Activated CD4-positive, CD25-positive, alpha-beta regulatory T cell treated with anti-CD3 and anti-CD28 coated beads, Interleukin-2, amount 50 U/mL, for 24 hours (primary cell): ENCODE measurements at regions not wholly inside any gene's neighbourhood (a gene's known extent, or its start where the extent isn't known, plus 50 kb on each side); places are given as distances from the start of the nearest gene placed in this dataset.

Experiments used
- ATAC-seq, 2 donors: fragments of 150-1000 bp; cut with Tn5 transposase; one replicate each; pipeline ENCODE4 v1.10.0; 2021; ENCODE audit warnings: mild to moderate bottlenecking in 1 of 2, moderate library complexity in 1 of 2

DNA sequence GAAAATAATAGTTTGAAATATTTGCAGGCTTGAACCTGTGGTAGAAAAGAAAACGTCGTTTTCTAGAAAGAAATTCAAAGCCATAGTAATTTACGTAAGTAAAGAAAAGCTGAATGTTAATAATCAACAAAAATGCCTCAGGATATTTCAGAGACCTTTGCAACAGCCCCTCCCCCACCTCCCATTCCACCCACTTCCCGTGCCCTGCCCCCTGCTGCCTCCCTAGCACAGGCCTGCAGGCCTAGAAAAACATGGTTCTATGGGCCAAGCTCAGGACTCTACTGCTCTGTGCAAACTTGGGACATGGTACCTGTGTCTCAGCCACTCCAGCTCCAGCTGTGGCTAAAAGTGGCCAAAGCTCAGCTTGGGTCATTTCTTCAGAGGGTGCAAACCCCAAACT is 223.4 kb upstream of the RBMY1B start:
- ATAC-seq, result no peak

DNA sequence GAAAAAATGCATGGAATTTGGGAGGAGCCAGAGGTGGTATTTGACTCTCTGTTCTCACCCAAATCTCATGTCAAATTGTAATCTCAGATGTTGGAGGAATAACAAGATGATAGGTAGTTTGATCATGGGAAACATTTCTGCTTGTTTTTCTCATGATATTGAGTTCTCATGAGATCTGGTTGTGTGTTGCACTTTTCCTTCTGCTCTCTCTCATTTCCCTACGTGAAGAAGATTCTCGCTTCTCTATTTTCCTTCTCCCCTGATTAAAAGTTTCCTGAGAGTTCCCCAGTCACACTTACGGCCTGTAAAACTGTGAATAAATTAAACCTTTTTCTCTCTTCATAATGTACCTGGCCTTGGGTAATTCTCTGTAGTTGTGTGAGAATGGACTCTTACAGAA is 222.2 kb upstream of the RBMY1B start:
- ATAC-seq, result no peak

DNA sequence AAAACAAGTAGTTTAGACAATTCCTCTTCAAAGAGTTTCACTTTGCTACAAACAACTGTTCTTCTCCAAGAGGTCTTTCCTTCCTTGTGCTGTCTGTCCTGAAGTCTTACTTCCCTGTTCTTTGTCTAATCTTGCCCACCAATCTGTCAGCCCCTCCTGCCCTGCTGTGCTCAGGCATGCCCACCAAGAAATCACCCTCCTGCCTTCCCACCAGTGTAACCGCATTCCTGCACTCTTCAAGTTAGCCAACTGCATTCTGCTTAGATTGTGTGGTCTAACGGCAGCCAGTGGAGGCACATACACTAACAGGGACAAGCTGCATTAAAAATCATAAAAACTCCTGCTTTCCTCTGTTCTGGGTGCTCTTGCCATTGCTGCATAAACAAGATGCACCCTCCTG is 215.9 kb upstream of the RBMY1B start:
- no peak for ATAC-seq

DNA sequence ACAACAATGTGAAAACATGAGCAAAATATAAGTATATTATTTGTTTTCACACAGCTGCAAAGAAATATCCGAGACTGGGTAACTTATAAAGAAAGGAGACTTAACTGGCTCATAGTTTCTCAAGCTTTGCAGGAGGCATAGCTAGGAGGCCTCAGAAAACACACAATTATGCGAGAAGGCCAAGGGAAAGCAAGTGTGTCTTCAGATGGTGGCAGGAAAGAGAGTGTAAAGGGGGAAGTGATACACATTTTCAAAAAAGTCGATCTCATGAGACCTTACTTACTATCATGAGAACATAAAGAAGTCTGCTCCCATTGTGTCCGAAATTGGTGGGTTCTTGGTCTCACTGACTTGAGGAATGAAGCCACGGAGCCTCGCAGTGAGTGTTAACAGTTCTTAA is 208.9 kb upstream of the RBMY1B start:
- no peak for ATAC-seq

DNA sequence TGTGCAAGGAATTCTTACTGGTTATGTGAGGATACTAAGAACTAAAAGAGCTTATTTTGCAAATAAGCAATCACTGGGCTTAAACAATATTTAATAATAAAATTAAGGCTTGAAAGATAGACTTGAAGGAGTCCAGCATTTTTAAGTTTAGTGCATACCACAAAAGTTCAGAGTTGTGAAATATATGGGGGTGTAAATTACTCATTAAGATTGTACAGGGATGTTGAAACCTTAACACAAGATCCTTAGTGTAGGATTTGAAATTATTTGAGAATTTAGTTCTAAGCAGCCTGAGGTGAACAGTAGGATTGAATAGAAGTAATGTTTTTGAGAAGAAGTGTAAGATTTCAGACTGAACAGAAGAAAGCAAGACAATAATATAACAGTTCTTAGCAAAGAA is 195.8 kb upstream of the RBMY1B start:
- no peak for ATAC-seq
